ENCODE measurements at regions not wholly inside any gene's neighbourhood (a gene's known extent, or its start where the extent isn't known, plus 50 kb on each side); places are given as distances from the start of the nearest gene placed in this dataset. TPM values are rescaled to one million over a fixed set of nuclear protein-coding genes. Genes with fewer than 3 reads are reported as not detected.

DNA sequence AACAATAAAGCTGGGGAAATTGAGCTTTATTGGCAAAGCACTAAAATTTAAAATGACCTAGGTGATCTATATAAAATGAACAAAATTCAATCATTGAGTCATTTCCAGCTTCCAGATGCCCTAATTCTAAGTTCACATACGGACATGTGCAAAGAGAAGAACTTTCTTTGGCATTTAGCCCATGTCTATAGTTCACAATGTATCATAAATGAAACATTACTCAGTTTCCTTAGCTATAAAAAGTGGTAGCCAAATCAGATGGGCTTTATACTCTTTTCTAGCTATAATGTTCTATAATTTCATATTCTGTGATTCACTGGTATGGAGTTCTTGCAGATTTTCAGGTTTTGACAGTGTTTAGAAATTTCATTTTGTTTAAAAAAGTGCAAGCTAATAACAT is 327.4 kb downstream of the KCTD8 start:
- Histone ChIP-seq H3K9ac (replicated peaks; ENCODE audit: extremely low read depth, insufficient read depth, low read length) (no peak overlapping the region), H3K4me1 (ENCODE audit: control insufficient read depth, extremely low read depth, insufficient read depth, low read length) (peaks cover 19% of the 10 kb centered on the region), H3K9me1 (replicated peaks; ENCODE audit: control insufficient read depth, extremely low read depth, insufficient read depth, low read length) (no peaks in the 10 kb centered on the region), H3K9me3 (replicated peaks; ENCODE audit: control insufficient read depth, insufficient read depth, low read length) (no peaks in the 10 kb centered on the region), H3K27ac (ENCODE audit: insufficient read depth, low read depth, low read length) (peak overlapping the region; percentile 72), H3K27me3 (ENCODE audit: control insufficient read depth in 2 of 2, insufficient read depth in 2 of 2, low read length in 2 of 2) (no peaks in the 10 kb centered on the region), H3K4me3 (replicated peaks in 1 of 3; ENCODE audit: insufficient read depth in 1 of 3, low read depth in 1 of 3, low read length in 3 of 3) (no peak overlapping the region), H3K36me3 (ENCODE audit: control insufficient read depth in 2 of 2, extremely low read depth in 1 of 2, insufficient read depth in 2 of 2, low read length in 2 of 2) (no peaks in the 10 kb centered on the region), H2AFZ (ENCODE audit: low read depth, low read length) (no peak overlapping the region), H4K20me1 (replicated peaks; ENCODE audit: control insufficient read depth, extremely low read depth, insufficient read depth, low read length) (no peaks in the 10 kb centered on the region), H3K79me2 (ENCODE audit: control insufficient read depth, insufficient read depth, low read length) (no peaks in the 10 kb centered on the region), H3K4me2 (ENCODE audit: insufficient read depth, low read length) (peak overlapping the region; percentile 20)
- ChIA-PET POLR2A (no interaction called here), CTCF (interaction anchor here (0.6 to 1.6 kb wide), 9 partner anchors 13 to 304 kb away, joined by 3 to 9 read pairs (median 3); no protein-coding TSS in a partner anchor)
- FAIRE-seq (no peak), DNase-seq (ENCODE audit: low read depth, low spot score) (peak; percentile 78)
- BruUV-seq (replicated peaks) = no TSS peak
- TF ChIP-seq MYC (IDR thresholded peaks at IDR 0.05; ENCODE audit: low read depth, low read length) (no peak), POLR2AphosphoS5 (IDR thresholded peaks at IDR 0.05; ENCODE audit: insufficient read depth, low read depth, low read length) (peak; percentile 14), GATA2 (IDR thresholded peaks at IDR 0.05; ENCODE audit: insufficient read depth, insufficient read length, low read depth, low read length) (peak; percentile 51), JUN (IDR thresholded peaks at IDR 0.05; ENCODE audit: borderline replicate concordance, insufficient read depth, insufficient read length, low read depth) (peak; percentile 49), FOS (IDR thresholded peaks at IDR 0.05; ENCODE audit: borderline replicate concordance, insufficient read depth, low read length) (peak; percentile 73)
- dilution Hi-C loops (cut with MboI; ENCODE audit: extremely low pct_ligation_motif_present, low sequenced_read_pairs) (no loop called here), intact Hi-C loops (cut with micrococcal nuclease) (loop anchor here (1.0 kb wide), 2 partner anchors 25 to 29 kb away; no protein-coding TSS in a partner anchor)

Small RNAs in the stretch of these regions (small RNA-seq; reads per million reads assigned to genes)
- gene AC098590.2 (ENCODE audit: insufficient read depth, insufficient read length, low read depth, low replicate concordance) (not detected), gene RN7SL193P (ENCODE audit: insufficient read depth, insufficient read length, low read depth, low replicate concordance) (not detected)
